HCT116 (cell line): ENCODE measurements at regions not wholly inside any gene's neighbourhood (a gene's known extent, or its start where the extent isn't known, plus 50 kb on each side); places are given as distances from the start of the nearest gene placed in this dataset.

ENCODE experiments used
- ATAC-seq: fragments of 200-7000 bp; cut with Tn5 transposase; 2 replicates; pipeline ENCODE4 v1.9.1; 2020; ENCODE audit warnings: mild to moderate bottlenecking, moderate library complexity
- BruUV-seq: library from RNA; stranded (reverse); fragments of 400-500 nt; replicated peaks from 2 replicates; lab custom pipeline; 2021; lab: Mats Ljungman, UMichigan
- CTCF ChIA-PET: fragments of 300-600 bp; sonication (Branson Sonifier 250); formaldehyde crosslinking; loops from one replicate; lab custom pipeline; 2021; ENCODE audit warnings: antibody characterized with exemption; lab: Charles Lee
- POLR2A ChIA-PET: fragments of 300-600, 350-600 bp; sonication (Branson Sonifier 250); formaldehyde crosslinking; loops from one replicate; lab custom pipeline; 2021; ENCODE audit warnings: antibody characterized with exemption; lab: Charles Lee
- RAD21 ChIA-PET, 2 experiments: fragments of 300-600 bp; sonication (Branson Sonifier 250); formaldehyde crosslinking; loops; one replicate each; lab custom pipeline; 2023; ENCODE audit warnings: low total read pairs in 2 of 2; ENCODE audit not compliant: uncharacterized antibody in 2 of 2, unreplicated experiment in 2 of 2, low non-redundant PET in 1 of 2; lab: Charles Lee
- DNase-seq: peaks from one replicate; pipeline ENCODE4 v3.0.0-alpha.2; 2010; ENCODE audit warnings: low read depth, low spot score
- H2AFZ ChIP-seq: fragments of 200-600 bp; shearing (Covaris generic), sonication (generic); 2 replicates; pipeline ENCODE4 v1.6.1; 2017; ENCODE audit warnings: low read depth, mixed run types, mixed read lengths, antibody characterized with exemption, low read length; ENCODE audit not compliant: poor library complexity, severe bottlenecking
- H3K27ac ChIP-seq: 2 replicates; pipeline ENCODE4 v1.5.1; 2012; ENCODE audit warnings: low read depth, low read length
- H3K27me3 ChIP-seq: fragments of 200-600 bp; sonication (generic); 2 replicates; pipeline ENCODE4 v1.6.1; 2016; ENCODE audit warnings: mixed run types, low read length, mixed read lengths; ENCODE audit not compliant: insufficient read depth
- H3K36me3 ChIP-seq, 2 experiments: fragments of 200-500 bp in 1 of 2; fragments of 200-600 bp in 1 of 2; sonication (Bioruptor generic) in 1 of 2; sonication (generic) in 1 of 2; 2 replicates each; pipeline versions ENCODE4 v1.5.1 to v1.6.1; 2014 to 2016; ENCODE audit warnings: low read length in 2 of 2, inconsistent platforms in 1 of 2, mixed read lengths in 1 of 2, mixed run types in 1 of 2; ENCODE audit not compliant: insufficient read depth in 2 of 2, control insufficient read depth in 1 of 2
- H3K4me1 ChIP-seq, 2 experiments: fragments of 200-600 bp in 1 of 2; sonication (generic) in 1 of 2; 2 replicates each; pipeline versions ENCODE4 v1.5.1 to v1.6.1; 2012 to 2017; ENCODE audit warnings: low read length in 2 of 2, inconsistent platforms in 1 of 2, mild to moderate bottlenecking in 1 of 2, mixed read lengths in 1 of 2, mixed run types in 1 of 2, moderate library complexity in 1 of 2; ENCODE audit not compliant: insufficient read depth in 2 of 2, control insufficient read depth in 1 of 2
- H3K4me2 ChIP-seq: fragments of 200-600 bp; sonication (generic); 2 replicates; pipeline ENCODE4 v1.6.1; 2017; ENCODE audit warnings: mixed run types, low read length, mixed read lengths
- H3K4me3 ChIP-seq, 2 experiments: fragments of 200-600 bp in 1 of 2; sonication (generic) in 1 of 2; replicated peaks in 1 of 2; 2 replicates each; pipeline ENCODE4 v1.5.1; 2011 to 2016; ENCODE audit warnings: low read length in 2 of 2, control low read depth in 1 of 2, low read depth in 1 of 2, mild to moderate bottlenecking in 1 of 2, mixed read lengths in 1 of 2, mixed run types in 1 of 2
- H3K79me2 ChIP-seq: fragments of 200-600 bp; sonication (generic); 2 replicates; pipeline ENCODE4 v1.6.1; 2017; ENCODE audit warnings: mild to moderate bottlenecking, mixed run types, low read length, moderate library complexity, mixed read lengths; ENCODE audit not compliant: insufficient read depth
- H3K9ac ChIP-seq: fragments of 200-600 bp; sonication (generic); 2 replicates; pipeline ENCODE4 v1.6.1; 2016; ENCODE audit warnings: low read length, mixed read lengths
- H3K9me2 ChIP-seq: fragments of 200-600 bp; sonication (generic), shearing (Covaris generic); 2 replicates; pipeline ENCODE4 v1.6.1; 2017; ENCODE audit warnings: mixed run types, mild to moderate bottlenecking, moderate library complexity; ENCODE audit not compliant: insufficient read depth
- H3K9me3 ChIP-seq, 2 experiments: fragments of 200-500 bp in 1 of 2; fragments of 200-600 bp in 1 of 2; sonication (Bioruptor generic) in 1 of 2; sonication (generic) in 1 of 2; 2 replicates each; pipeline ENCODE4 v1.6.1; 2014 to 2017; ENCODE audit warnings: low read length in 2 of 2, mixed read lengths in 2 of 2, inconsistent platforms in 1 of 2, low read depth in 1 of 2, mild to moderate bottlenecking in 1 of 2, mixed run types in 1 of 2, moderate library complexity in 1 of 2; ENCODE audit not compliant: control insufficient read depth in 1 of 2, insufficient read depth in 1 of 2
- H4K20me1 ChIP-seq: fragments of 200-600 bp; sonication (generic), shearing (Covaris generic); 2 replicates; pipeline ENCODE4 v1.6.1; 2017; ENCODE audit warnings: mixed run types, mild to moderate bottlenecking, moderate library complexity; ENCODE audit not compliant: insufficient read depth
- CBX3 ChIP-seq: IDR thresholded peaks from 2 replicates; pipeline ENCODE4 v1.6.1; 2012; ENCODE audit warnings: low read depth
- CEBPB ChIP-seq: IDR thresholded peaks from 2 replicates; pipeline ENCODE4 v1.6.1; 2012; ENCODE audit warnings: low read depth
- EGR1 ChIP-seq: IDR thresholded peaks from 2 replicates; pipeline ENCODE4 v1.6.1; 2012; ENCODE audit warnings: low read depth
- EZH2 ChIP-seq: fragments of 200-600 bp; sonication (generic); IDR thresholded peaks from 2 replicates; pipeline ENCODE4 v1.6.1; 2017; ENCODE audit warnings: antibody characterized with exemption, mixed run types
- EZH2phosphoT487 ChIP-seq: fragments of 200-600 bp; IDR thresholded peaks from 2 replicates; pipeline ENCODE4 v1.6.1; 2018; ENCODE audit warnings: antibody characterized with exemption, borderline replicate concordance
- JUND ChIP-seq: IDR thresholded peaks from 2 replicates; pipeline ENCODE4 v1.6.1; 2012
- POLR2A ChIP-seq: IDR thresholded peaks from 2 replicates; pipeline ENCODE4 v1.7.0; 2011; ENCODE audit warnings: borderline replicate concordance; ENCODE audit not compliant: insufficient read depth, insufficient read length; ENCODE audit errors: extremely low read depth
- POLR2AphosphoS5 ChIP-seq: IDR thresholded peaks from 2 replicates; pipeline ENCODE4 v1.6.1; 2011; ENCODE audit warnings: mild to moderate bottlenecking, low read depth, low read length, moderate library complexity
- RAD21 ChIP-seq: IDR thresholded peaks from 2 replicates; pipeline ENCODE4 v1.6.1; 2012; ENCODE audit warnings: low read depth, mild to moderate bottlenecking
- TCF7L2 ChIP-seq: IDR thresholded peaks from 2 replicates; pipeline ENCODE4 v1.7.0; 2011; ENCODE audit warnings: borderline replicate concordance, inconsistent platforms; ENCODE audit not compliant: insufficient read depth, insufficient read length; ENCODE audit errors: extremely low read depth
- YY1 ChIP-seq: IDR thresholded peaks from 2 replicates; pipeline ENCODE4 v1.6.1; 2011; ENCODE audit warnings: low read length, low read depth, moderate library complexity, mild to moderate bottlenecking; ENCODE audit not compliant: insufficient replicate concordance; ENCODE audit errors: extremely low read depth
- ZFX ChIP-seq: fragments of 450-650 bp; IDR thresholded peaks from 2 replicates; pipeline ENCODE4 v1.6.1; 2017
- ZNF274 ChIP-seq: fragments of 200-500 bp; sonication (Bioruptor generic); IDR thresholded peaks from 2 replicates; pipeline ENCODE4 v1.6.1; 2014; ENCODE audit warnings: mild to moderate bottlenecking, low read depth, low read length, inconsistent platforms
- intact Hi-C: fragments of 100-400 bp; cut with micrococcal nuclease; formaldehyde crosslinking; loops from 2 replicates; pipeline ENCODE4 v1.10.0; 2022
- TF ChIP-seq, protein P1 (sequence below): IDR thresholded peaks from 2 replicates; pipeline ENCODE4 v1.6.1; 2012
- TF ChIP-seq, protein P2 (sequence below): IDR thresholded peaks from 2 replicates; pipeline ENCODE4 v1.6.1; 2011; ENCODE audit warnings: mild to moderate bottlenecking, low read length, moderate library complexity; ENCODE audit not compliant: insufficient replicate concordance; ENCODE audit errors: extremely low read depth
- TF ChIP-seq, protein P3 (sequence below), 3 experiments: fragments of 200-600 bp in 1 of 3; sonication (generic) in 1 of 3; IDR thresholded peaks in 2 of 3; conservative IDR thresholded peaks in 1 of 3; 2 replicates each; pipeline ENCODE4 v1.5.1; 2012 to 2017; ENCODE audit warnings: low read depth in 2 of 3, low read length in 2 of 3, antibody characterized with exemption in 1 of 3, borderline replicate concordance in 1 of 3, control low read depth in 1 of 3, mild to moderate bottlenecking in 1 of 3, mixed read lengths in 1 of 3, mixed run types in 1 of 3, moderate library complexity in 1 of 3; ENCODE audit not compliant: insufficient read depth in 1 of 3

DNA sequence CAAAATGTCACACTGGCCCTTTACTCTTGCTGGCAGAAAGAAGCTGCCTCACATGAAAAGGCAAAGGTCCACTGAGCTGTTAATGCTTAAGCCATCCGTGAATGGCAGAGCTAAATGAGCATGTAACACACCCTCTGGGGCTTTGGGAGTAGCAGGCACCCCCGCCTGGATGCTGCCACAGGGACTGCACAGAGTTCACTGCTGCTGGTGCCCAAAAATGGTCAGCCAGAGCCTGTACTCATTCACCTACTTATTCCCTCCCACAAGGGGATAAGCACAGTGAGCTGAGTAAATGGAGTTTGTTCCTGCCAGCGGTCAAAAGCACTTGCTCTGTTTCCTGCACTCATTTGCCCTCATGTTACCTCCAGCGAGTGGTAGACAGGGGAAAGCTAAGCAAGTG is 374.0 kb upstream of the STEAP1 start:
- H3K4me2 ChIP-seq, result no peak overlapping the region
- H3K36me3 ChIP-seq, result no peaks in the 10 kb centered on the region
- H3K9me2 ChIP-seq, result no peaks in the 10 kb centered on the region
- H3K9ac ChIP-seq, result no peak overlapping the region
- no peak for ATAC-seq
- H3K27ac ChIP-seq, result no peak overlapping the region
- intact Hi-C loops, result no loop called here
- ChIA-PET CTCF (interaction anchor here (1.6 kb wide), 1 partner anchor 9 kb away, joined by 8 read pairs; no protein-coding TSS in a partner anchor), POLR2A (interaction anchor here (0.5 kb wide), 1 partner anchor 145 kb away, joined by 9 read pairs; no protein-coding TSS in a partner anchor)
- TF ChIP-seq TCF7L2 (no peak), POLR2AphosphoS5 (no peak), EZH2phosphoT487 (no peak), EGR1 (no peak), YY1 (no peak), RAD21 (no peak), CEBPB (no peak), EZH2 (no peak), CBX3 (no peak), ZFX (no peak), ZNF274 (no peak), JUND (no peak), POLR2A (no peak)
- TF ChIP-seq, protein P1, sequence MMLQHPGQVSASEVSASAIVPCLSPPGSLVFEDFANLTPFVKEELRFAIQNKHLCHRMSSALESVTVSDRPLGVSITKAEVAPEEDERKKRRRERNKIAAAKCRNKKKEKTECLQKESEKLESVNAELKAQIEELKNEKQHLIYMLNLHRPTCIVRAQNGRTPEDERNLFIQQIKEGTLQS, result no peak
- TF ChIP-seq, protein P2, sequence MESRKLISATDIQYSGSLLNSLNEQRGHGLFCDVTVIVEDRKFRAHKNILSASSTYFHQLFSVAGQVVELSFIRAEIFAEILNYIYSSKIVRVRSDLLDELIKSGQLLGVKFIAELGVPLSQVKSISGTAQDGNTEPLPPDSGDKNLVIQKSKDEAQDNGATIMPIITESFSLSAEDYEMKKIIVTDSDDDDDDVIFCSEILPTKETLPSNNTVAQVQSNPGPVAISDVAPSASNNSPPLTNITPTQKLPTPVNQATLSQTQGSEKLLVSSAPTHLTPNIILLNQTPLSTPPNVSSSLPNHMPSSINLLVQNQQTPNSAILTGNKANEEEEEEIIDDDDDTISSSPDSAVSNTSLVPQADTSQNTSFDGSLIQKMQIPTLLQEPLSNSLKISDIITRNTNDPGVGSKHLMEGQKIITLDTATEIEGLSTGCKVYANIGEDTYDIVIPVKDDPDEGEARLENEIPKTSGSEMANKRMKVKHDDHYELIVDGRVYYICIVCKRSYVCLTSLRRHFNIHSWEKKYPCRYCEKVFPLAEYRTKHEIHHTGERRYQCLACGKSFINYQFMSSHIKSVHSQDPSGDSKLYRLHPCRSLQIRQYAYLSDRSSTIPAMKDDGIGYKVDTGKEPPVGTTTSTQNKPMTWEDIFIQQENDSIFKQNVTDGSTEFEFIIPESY, result no peak
- TF ChIP-seq, protein P3, sequence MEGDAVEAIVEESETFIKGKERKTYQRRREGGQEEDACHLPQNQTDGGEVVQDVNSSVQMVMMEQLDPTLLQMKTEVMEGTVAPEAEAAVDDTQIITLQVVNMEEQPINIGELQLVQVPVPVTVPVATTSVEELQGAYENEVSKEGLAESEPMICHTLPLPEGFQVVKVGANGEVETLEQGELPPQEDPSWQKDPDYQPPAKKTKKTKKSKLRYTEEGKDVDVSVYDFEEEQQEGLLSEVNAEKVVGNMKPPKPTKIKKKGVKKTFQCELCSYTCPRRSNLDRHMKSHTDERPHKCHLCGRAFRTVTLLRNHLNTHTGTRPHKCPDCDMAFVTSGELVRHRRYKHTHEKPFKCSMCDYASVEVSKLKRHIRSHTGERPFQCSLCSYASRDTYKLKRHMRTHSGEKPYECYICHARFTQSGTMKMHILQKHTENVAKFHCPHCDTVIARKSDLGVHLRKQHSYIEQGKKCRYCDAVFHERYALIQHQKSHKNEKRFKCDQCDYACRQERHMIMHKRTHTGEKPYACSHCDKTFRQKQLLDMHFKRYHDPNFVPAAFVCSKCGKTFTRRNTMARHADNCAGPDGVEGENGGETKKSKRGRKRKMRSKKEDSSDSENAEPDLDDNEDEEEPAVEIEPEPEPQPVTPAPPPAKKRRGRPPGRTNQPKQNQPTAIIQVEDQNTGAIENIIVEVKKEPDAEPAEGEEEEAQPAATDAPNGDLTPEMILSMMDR (IDR thresholded peaks at IDR 0.05 in 2 of 3, conservative IDR thresholded peaks at IDR 0.05 in 1 of 3; ENCODE audit: borderline replicate concordance in 1 of 3, insufficient read depth in 1 of 3, low read depth in 2 of 3, low read length in 2 of 3), result no peak
- TF ChIP-seq, all 23 proteins: peak for 0
- DNase-seq, result no peak
- no peaks in the 10 kb centered on the region for H3K79me2 ChIP-seq
- no peak overlapping the region for H3K4me3 ChIP-seq
- H3K9me3 ChIP-seq, result no peaks in the 10 kb centered on the region
- RAD21 ChIA-PET, result no interaction called here
- BruUV-seq, result no TSS peak
- H2AFZ ChIP-seq, result no peak overlapping the region
- no peaks in the 10 kb centered on the region for H4K20me1 ChIP-seq
- no peaks in the 10 kb centered on the region for H3K27me3 ChIP-seq
- no peaks in the 10 kb centered on the region for H3K4me1 ChIP-seq
